A549 (cell line): ENCODE measurements at regions not wholly inside any gene's neighbourhood (a gene's known extent, or its start where the extent isn't known, plus 50 kb on each side); places are given as distances from the start of the nearest gene placed in this dataset.

ENCODE experiments used
- ATAC-seq, 2 experiments: fragments of 200-7000 bp in 1 of 2; fragments of >200 bp in 1 of 2; cut with Nextera tagmentation in 1 of 2; cut with Tn5 transposase in 1 of 2; 3 replicates each; pipeline versions ENCODE4 v1.8.0 to v1.9.1; 2018 to 2020; ENCODE audit warnings: mild to moderate bottlenecking in 1 of 2, moderate library complexity in 1 of 2
- CTCF ChIA-PET: fragments of 300-600 bp; sonication (Branson Sonifier 250); formaldehyde crosslinking; extraction: SDS; loops from one replicate; lab custom pipeline; 2021; ENCODE audit warnings: antibody characterized with exemption, inconsistent platforms; lab: Yijun Ruan, JAX
- POLR2A ChIA-PET: fragments of 350-600 bp; formaldehyde crosslinking; extraction: SDS; loops from one replicate; lab custom pipeline; 2021; ENCODE audit warnings: antibody characterized with exemption, inconsistent platforms; lab: Yijun Ruan, JAX
- DNase-seq, 2 experiments: peaks; one replicate each; pipeline versions ENCODE4 v3.0.0 to v3.0.0-alpha.2; 2011 to 2016; ENCODE audit warnings: low read depth in 1 of 2, low spot score in 1 of 2
- FAIRE-seq: peaks from 2 replicates; lab custom pipeline; 2011; peaks lifted over from hg19 to GRCh38; lab: Jason Lieb, UNC
- H3K27ac ChIP-seq, 2 experiments: fragments of >200 bp; sonication (Bioruptor Twin); formaldehyde crosslinking; 3 replicates each; pipeline ENCODE4 v1.5.1; 2016 to 2017
- H3K4me1 ChIP-seq: fragments of >200 bp; sonication (Bioruptor Twin); formaldehyde crosslinking; 3 replicates; pipeline ENCODE4 v1.6.1; 2016
- H3K4me2 ChIP-seq: fragments of >200 bp; sonication (Bioruptor Twin); formaldehyde crosslinking; 3 replicates; pipeline ENCODE4 v1.6.1; 2016
- H3K4me3 ChIP-seq: fragments of >200 bp; sonication (Bioruptor Twin); formaldehyde crosslinking; 3 replicates; pipeline ENCODE4 v1.5.1; 2016
- H3K9me3 ChIP-seq: fragments of >200 bp; sonication (Bioruptor Twin); formaldehyde crosslinking; 3 replicates; pipeline ENCODE4 v1.6.1; 2016
- CBX2 ChIP-seq: fragments of 200-600 bp; sonication (generic); IDR thresholded peaks from 2 replicates; pipeline ENCODE4 v1.6.1; 2016; ENCODE audit warnings: low read depth, mild to moderate bottlenecking, borderline replicate concordance
- CBX8 ChIP-seq: fragments of 200-600 bp; sonication (generic); IDR thresholded peaks from 2 replicates; pipeline ENCODE4 v1.6.1; 2016
- EHF ChIP-seq: fragments of 250-450 bp; sonication (Bioruptor Pico); IDR thresholded peaks from 2 replicates; pipeline ENCODE4 v1.5.0; 2020; ENCODE audit warnings: mild to moderate bottlenecking
- EHMT2 ChIP-seq: fragments of 200-600 bp; sonication (generic); IDR thresholded peaks from 2 replicates; pipeline ENCODE4 v1.6.1; 2016; ENCODE audit warnings: antibody characterized with exemption, low read depth, mild to moderate bottlenecking, moderate library complexity
- EP300 ChIP-seq, 2 experiments: fragments of >200 bp; sonication (Bioruptor Twin); formaldehyde crosslinking; IDR thresholded peaks; 2 replicates in 1 of 2; 3 replicates in 1 of 2; pipeline ENCODE4 v1.6.1; 2016 to 2017
- FOSL2 ChIP-seq, 2 experiments: fragments of 450-650 bp in 1 of 2; fragments of >200 bp in 1 of 2; sonication (Bioruptor Twin) in 1 of 2; formaldehyde crosslinking; IDR thresholded peaks; 2 replicates each; pipeline versions ENCODE4 v1.5.0 to v1.6.1; 2016 to 2020; ENCODE audit warnings: mild to moderate bottlenecking in 1 of 2, moderate library complexity in 1 of 2
- HDAC2 ChIP-seq: fragments of 200-600 bp; sonication (generic); IDR thresholded peaks from 2 replicates; pipeline ENCODE4 v1.6.1; 2016
- JUN ChIP-seq, 2 experiments: fragments of >200 bp; sonication (Bioruptor Twin); formaldehyde crosslinking; IDR thresholded peaks; 2 replicates in 1 of 2; 3 replicates in 1 of 2; pipeline ENCODE4 v1.6.1; 2016 to 2017
- KDM5A ChIP-seq: fragments of 200-600 bp; sonication (generic); IDR thresholded peaks from 2 replicates; pipeline ENCODE4 v1.6.1; 2016; ENCODE audit warnings: antibody characterized with exemption, mild to moderate bottlenecking
- MAFK ChIP-seq: fragments of 450-650 bp; IDR thresholded peaks from 2 replicates; pipeline ENCODE4 v1.6.1; 2014; ENCODE audit not compliant: partially characterized antibody
- NPAS2 ChIP-seq: fragments of 250-450 bp; sonication (Bioruptor Pico); IDR thresholded peaks from 2 replicates; pipeline ENCODE4 v1.8.0; 2022; ENCODE audit warnings: mild to moderate bottlenecking, moderate library complexity, borderline replicate concordance
- NR3C1 ChIP-seq: fragments of >200 bp; sonication (Bioruptor Twin); formaldehyde crosslinking; IDR thresholded peaks from 3 replicates; pipeline ENCODE4 v1.6.1; 2017
- RAD21 ChIP-seq, 2 experiments: fragments of >200 bp in 1 of 2; sonication (Bioruptor Twin) in 1 of 2; formaldehyde crosslinking in 1 of 2; IDR thresholded peaks in 1 of 2; conservative IDR thresholded peaks in 1 of 2; 2 replicates in 1 of 2; 3 replicates in 1 of 2; pipeline ENCODE4 v1.6.1; 2012 to 2018; ENCODE audit warnings: inconsistent platforms in 1 of 2
- RNF2 ChIP-seq: fragments of 200-600 bp; sonication (generic); IDR thresholded peaks from 2 replicates; pipeline ENCODE4 v1.6.1; 2016; ENCODE audit warnings: low read depth, mild to moderate bottlenecking, antibody characterized with exemption, moderate library complexity, borderline replicate concordance
- TFCP2L1 ChIP-seq: fragments of 250-450 bp; sonication (Bioruptor Pico); IDR thresholded peaks from 2 replicates; pipeline ENCODE4 v1.5.0; 2021; ENCODE audit warnings: mild to moderate bottlenecking
- TP53 ChIP-seq: fragments of 250-450 bp; sonication (Bioruptor Pico); IDR thresholded peaks from 2 replicates; pipeline ENCODE4 v1.5.0; 2021; ENCODE audit warnings: mild to moderate bottlenecking, moderate library complexity
- ZFP36 ChIP-seq: fragments of 450-650 bp; IDR thresholded peaks from 2 replicates; pipeline ENCODE4 v1.6.1; 2014; ENCODE audit warnings: borderline replicate concordance; ENCODE audit not compliant: partially characterized antibody
- WGBS: methylation state at CpG from one replicate; pipeline ENCODE4 v1.1.6; 2017; ENCODE audit errors: missing lambda C conversion rate; 5-methylcytosine and 5-hydroxymethylcytosine counted together
- TF ChIP-seq, protein P1 (sequence below): fragments of >200 bp; sonication (Bioruptor Twin); formaldehyde crosslinking; IDR thresholded peaks from 3 replicates; pipeline ENCODE4 v1.5.1; 2016
- TF ChIP-seq, protein P2 (sequence below): fragments of 250-450 bp; sonication (Bioruptor Pico); IDR thresholded peaks from 2 replicates; pipeline ENCODE4 v1.5.0; 2021; ENCODE audit warnings: mild to moderate bottlenecking, moderate library complexity, borderline replicate concordance
- TF ChIP-seq, protein P3 (sequence below): fragments of 450-650 bp; IDR thresholded peaks from 2 replicates; pipeline ENCODE4 v1.6.1; 2014; ENCODE audit warnings: antibody characterized with exemption

GRCh38 chr17:37841232-37841631, 83.0 kb upstream of the TBC1D3K start:
- H3K27ac ChIP-seq: no peak overlapping the region
- CTCF ChIA-PET: interaction anchor here (1.3 to 6.9 kb wide), 7 partner anchors 8 to 191 kb away, joined by 3 to 39 read pairs (median 8); no protein-coding TSS in a partner anchor
- H3K4me2 ChIP-seq: no peak overlapping the region
- peaks cover 7% of the 10 kb centered on the region; the same call in 2 of the 3 replicates for H3K4me1 ChIP-seq
- no peak for DNase-seq
- H3K4me3 ChIP-seq: no peak overlapping the region
- no peaks in the 10 kb centered on the region for H3K9me3 ChIP-seq
- TF ChIP-seq NPAS2: no peak
- TF ChIP-seq, all 56 proteins: peak for 0
- POLR2A ChIA-PET: interaction anchor here (1.1 kb wide), 1 partner anchor 97 kb away, joined by 4 read pairs; the partner anchor contains the start of gene HNF1B
- ATAC-seq (no peak), FAIRE-seq (no peak)
- whole genome bisulfite sequencing: 85% methylated on average over 1 of the region's 1 CpG

DNA sequence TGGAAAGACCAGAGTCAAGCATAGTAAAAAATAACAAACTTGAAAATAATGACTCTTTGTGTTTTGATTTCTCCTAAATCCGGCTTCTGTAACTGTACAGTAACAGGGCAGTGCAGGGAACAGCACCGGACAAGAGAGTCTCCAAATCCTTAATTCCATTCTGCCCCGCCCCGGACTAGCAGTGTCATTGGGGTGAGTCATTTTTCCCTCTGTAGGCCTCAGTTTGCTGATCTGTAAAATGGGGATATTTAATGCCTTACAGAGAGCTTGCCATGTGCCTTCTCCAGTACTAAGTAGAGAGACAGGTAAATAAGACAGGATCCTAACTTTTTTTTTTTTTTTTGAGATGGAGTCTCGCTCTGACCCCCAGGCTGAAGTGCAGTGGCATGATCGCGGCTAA, 83.6 kb upstream of the TBC1D3K start:
- 92% methylated on average over 7 of the region's 7 CpGs for WGBS
- FAIRE-seq (no peak), ATAC-seq (no peak), DNase-seq (no peak)
- ChIA-PET POLR2A (no interaction called here), CTCF (interaction anchor here (1.3 to 6.9 kb wide), 6 partner anchors 9 to 190 kb away, joined by 3 to 39 read pairs (median 10); no protein-coding TSS in a partner anchor)
- Histone ChIP-seq H3K27ac (no peak overlapping the region), H3K4me3 (no peak overlapping the region), H3K4me2 (no peak overlapping the region), H3K9me3 (no peaks in the 10 kb centered on the region), H3K4me1 (peaks cover 7% of the 10 kb centered on the region; the same call in 2 of the 3 replicates)
- TF ChIP-seq FOSL2 (IDR thresholded peaks at IDR 0.05) (no peak), FOSL2 (CRISPR knock-in tag; IDR thresholded peaks at IDR 0.05) (0 out of 2 replicates have a peak, but pooled peaks have one; percentile 5), JUN (IDR thresholded peaks at IDR 0.05) (no peak)

DNA sequence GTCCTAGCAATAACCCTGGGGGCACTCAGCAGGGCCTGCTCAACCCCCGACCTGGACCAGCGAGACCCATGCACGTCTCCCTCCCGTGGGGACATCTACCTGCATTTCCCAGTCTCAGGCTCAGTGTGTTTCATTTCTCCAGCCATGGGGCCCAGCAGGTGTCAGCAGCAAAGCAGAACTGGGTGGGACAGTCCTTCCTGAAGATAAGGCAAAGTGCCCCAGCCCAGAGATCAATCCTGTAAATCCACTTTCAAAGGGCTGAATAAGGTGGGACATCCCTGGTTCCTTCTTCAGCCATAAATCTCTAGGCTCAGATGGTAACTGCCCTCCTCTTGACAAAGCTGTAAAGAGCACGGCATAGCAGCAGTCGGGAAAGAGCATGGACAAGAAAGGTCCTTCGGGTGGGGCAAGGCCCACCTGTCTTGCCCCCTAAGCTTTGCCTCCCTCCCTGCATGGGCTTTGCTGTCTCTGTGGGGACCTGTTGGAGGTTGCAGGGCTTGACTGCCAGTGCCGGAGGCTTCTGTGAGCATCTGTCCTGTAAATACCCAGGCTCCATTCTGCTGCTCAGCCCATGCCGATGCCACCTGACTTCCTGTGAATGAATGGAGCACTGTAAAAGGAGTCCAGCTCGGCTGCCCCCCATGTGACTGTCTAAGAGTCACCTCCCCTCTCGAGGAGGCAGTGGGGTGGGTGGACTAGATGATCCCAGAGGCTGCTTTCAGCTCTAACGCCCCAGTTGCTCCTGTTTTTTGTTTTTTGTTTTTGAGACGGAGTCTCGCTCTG, 84.8 kb upstream of the TBC1D3K start:
- Histone ChIP-seq H3K4me2 (no peak overlapping the region), H3K9me3 (no peaks in the 10 kb centered on the region), H3K4me1 (peaks cover 2% of the 10 kb centered on the region; the same call in 2 of the 3 replicates)
- ATAC-seq: no peak; a peak in 1 of 6 replicates
- FAIRE-seq: no peak
- WGBS: 77% methylated on average over 14 of the region's 14 CpGs
- TF ChIP-seq EP300 (IDR thresholded peaks at IDR 0.05): no peak
- TF ChIP-seq, protein P1, sequence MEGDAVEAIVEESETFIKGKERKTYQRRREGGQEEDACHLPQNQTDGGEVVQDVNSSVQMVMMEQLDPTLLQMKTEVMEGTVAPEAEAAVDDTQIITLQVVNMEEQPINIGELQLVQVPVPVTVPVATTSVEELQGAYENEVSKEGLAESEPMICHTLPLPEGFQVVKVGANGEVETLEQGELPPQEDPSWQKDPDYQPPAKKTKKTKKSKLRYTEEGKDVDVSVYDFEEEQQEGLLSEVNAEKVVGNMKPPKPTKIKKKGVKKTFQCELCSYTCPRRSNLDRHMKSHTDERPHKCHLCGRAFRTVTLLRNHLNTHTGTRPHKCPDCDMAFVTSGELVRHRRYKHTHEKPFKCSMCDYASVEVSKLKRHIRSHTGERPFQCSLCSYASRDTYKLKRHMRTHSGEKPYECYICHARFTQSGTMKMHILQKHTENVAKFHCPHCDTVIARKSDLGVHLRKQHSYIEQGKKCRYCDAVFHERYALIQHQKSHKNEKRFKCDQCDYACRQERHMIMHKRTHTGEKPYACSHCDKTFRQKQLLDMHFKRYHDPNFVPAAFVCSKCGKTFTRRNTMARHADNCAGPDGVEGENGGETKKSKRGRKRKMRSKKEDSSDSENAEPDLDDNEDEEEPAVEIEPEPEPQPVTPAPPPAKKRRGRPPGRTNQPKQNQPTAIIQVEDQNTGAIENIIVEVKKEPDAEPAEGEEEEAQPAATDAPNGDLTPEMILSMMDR: no peak
- TF ChIP-seq MAFK: no peak
- no peak for TF ChIP-seq CBX8
- no peak for TF ChIP-seq JUN (IDR thresholded peaks at IDR 0.05)
- TF ChIP-seq TP53 (CRISPR knock-in tag): no peak
- no peak for TF ChIP-seq EHMT2
- no peak for TF ChIP-seq HDAC2
- TF ChIP-seq RAD21 (conservative IDR thresholded peaks at IDR 0.05 in 1 of 2, IDR thresholded peaks at IDR 0.05 in 1 of 2): no peak
- TF ChIP-seq ZFP36: no peak
- TF ChIP-seq, protein P2, sequence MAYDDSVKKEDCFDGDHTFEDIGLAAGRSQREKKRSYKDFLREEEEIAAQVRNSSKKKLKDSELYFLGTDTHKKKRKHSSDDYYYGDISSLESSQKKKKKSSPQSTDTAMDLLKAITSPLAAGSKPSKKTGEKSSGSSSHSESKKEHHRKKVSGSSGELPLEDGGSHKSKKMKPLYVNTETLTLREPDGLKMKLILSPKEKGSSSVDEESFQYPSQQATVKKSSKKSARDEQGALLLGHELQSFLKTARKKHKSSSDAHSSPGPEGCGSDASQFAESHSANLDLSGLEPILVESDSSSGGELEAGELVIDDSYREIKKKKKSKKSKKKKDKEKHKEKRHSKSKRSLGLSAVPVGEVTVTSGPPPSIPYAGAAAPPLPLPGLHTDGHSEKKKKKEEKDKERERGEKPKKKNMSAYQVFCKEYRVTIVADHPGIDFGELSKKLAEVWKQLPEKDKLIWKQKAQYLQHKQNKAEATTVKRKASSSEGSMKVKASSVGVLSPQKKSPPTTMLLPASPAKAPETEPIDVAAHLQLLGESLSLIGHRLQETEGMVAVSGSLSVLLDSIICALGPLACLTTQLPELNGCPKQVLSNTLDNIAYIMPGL (CRISPR knock-in tag): no peak
- TF ChIP-seq, all 56 proteins: peak for 0
- CTCF ChIA-PET: interaction anchor here (0.6 to 6.9 kb wide), 7 partner anchors 8 to 94 kb away, joined by 3 to 39 read pairs (median 3); no protein-coding TSS in a partner anchor
- POLR2A ChIA-PET: no interaction called here
- H3K27ac ChIP-seq: no peak overlapping the region
- no peak overlapping the region for H3K4me3 ChIP-seq
- DNase-seq: no peak

DNA sequence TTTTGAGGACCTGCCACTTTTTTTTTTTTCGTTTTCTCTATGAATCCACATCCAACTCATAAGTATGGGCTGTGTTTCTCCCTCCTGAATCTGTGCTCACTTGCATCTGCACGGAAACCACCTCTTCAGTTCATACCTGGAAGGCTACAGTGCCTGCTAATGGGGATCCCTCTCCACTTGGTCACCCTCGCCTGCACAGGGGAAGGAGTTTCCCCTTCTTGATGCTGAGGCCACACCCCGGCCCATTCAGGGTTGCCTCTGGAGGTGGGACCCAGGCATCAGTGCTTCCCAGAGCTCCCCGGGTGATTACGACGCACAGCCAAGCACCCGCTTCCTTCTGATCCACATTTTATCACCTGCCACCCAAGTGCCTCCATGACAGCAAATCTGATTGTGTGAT, 85.9 kb upstream of the TBC1D3K start:
- no peak for FAIRE-seq
- WGBS: 76% methylated on average over 8 of the region's 8 CpGs
- ATAC-seq: no peak
- ChIA-PET CTCF (interaction anchor here (0.7 to 2.2 kb wide), 5 partner anchors 10 to 166 kb away, joined by 3 to 7 read pairs (median 3); no protein-coding TSS in a partner anchor), POLR2A (no interaction called here)
- H3K27ac ChIP-seq: no peak overlapping the region
- H3K4me2 ChIP-seq: no peak overlapping the region
- H3K4me3 ChIP-seq: no peak overlapping the region
- no peaks in the 10 kb centered on the region for H3K9me3 ChIP-seq
- H3K4me1 ChIP-seq: no peaks in the 10 kb centered on the region
- no peak for DNase-seq
- TF ChIP-seq NR3C1: no peak
- TF ChIP-seq, protein P2 (CRISPR knock-in tag): no peak
- TF ChIP-seq EHF: no peak
- TF ChIP-seq RAD21 (conservative IDR thresholded peaks at IDR 0.05 in 1 of 2, IDR thresholded peaks at IDR 0.05 in 1 of 2): no peak
- TF ChIP-seq CBX2: no peak
- TF ChIP-seq, protein P3, sequence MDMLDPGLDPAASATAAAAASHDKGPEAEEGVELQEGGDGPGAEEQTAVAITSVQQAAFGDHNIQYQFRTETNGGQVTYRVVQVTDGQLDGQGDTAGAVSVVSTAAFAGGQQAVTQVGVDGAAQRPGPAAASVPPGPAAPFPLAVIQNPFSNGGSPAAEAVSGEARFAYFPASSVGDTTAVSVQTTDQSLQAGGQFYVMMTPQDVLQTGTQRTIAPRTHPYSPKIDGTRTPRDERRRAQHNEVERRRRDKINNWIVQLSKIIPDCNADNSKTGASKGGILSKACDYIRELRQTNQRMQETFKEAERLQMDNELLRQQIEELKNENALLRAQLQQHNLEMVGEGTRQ: no peak
- no peak for TF ChIP-seq CBX8
- no peak for TF ChIP-seq RNF2
- TF ChIP-seq TFCP2L1 (CRISPR knock-in tag): no peak
- no peak for TF ChIP-seq KDM5A
